Fibroblast of villous mesenchyme (primary cell): ENCODE measurements at regions not wholly inside any gene's neighbourhood (a gene's known extent, or its start where the extent isn't known, plus 50 kb on each side); places are given as distances from the start of the nearest gene placed in this dataset.
"Not testable (repeated sequence)": the region's sequence is repeated elsewhere in the genome, so short reads cannot be mapped to it uniquely, and the experiment has no call there.

Experiments used
- DNase-seq: peaks from one replicate; pipeline ENCODE4 v3.0.0-alpha.2; 2010; ENCODE audit warnings: low read depth
- H3K4me3 ChIP-seq: 2 replicates; pipeline ENCODE4 v1.5.1; 2011; ENCODE audit warnings: low read depth, mild to moderate bottlenecking, low read length
- TF ChIP-seq, protein P1 (sequence below): IDR thresholded peaks from 2 replicates; pipeline ENCODE4 v1.5.1; 2012; ENCODE audit warnings: low read depth, mild to moderate bottlenecking, low read length; ENCODE audit not compliant: insufficient read depth

DNA sequence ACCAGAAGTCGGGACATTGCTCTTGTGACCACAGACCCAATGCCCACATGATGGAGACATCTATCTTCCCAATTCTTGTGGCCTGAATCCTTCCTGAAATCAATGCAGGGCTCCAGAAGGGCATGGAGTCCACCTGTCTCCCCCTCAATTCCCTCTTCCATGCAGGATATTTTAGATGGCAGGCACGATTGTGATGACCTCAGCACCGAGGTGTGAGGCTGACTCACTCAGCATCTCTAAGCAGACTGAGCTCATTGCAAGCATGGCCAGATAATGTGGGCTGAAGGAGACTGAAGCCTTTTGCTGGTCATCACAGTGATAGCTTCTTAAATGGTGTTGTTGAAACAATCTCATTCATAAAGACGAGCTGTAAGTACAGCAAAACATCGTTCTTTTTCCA, 374.9 kb upstream of the PODXL start:
- TF ChIP-seq, protein P1, sequence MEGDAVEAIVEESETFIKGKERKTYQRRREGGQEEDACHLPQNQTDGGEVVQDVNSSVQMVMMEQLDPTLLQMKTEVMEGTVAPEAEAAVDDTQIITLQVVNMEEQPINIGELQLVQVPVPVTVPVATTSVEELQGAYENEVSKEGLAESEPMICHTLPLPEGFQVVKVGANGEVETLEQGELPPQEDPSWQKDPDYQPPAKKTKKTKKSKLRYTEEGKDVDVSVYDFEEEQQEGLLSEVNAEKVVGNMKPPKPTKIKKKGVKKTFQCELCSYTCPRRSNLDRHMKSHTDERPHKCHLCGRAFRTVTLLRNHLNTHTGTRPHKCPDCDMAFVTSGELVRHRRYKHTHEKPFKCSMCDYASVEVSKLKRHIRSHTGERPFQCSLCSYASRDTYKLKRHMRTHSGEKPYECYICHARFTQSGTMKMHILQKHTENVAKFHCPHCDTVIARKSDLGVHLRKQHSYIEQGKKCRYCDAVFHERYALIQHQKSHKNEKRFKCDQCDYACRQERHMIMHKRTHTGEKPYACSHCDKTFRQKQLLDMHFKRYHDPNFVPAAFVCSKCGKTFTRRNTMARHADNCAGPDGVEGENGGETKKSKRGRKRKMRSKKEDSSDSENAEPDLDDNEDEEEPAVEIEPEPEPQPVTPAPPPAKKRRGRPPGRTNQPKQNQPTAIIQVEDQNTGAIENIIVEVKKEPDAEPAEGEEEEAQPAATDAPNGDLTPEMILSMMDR, result no peak
- no peak for DNase-seq
- no peak overlapping the region for H3K4me3 ChIP-seq

DNA sequence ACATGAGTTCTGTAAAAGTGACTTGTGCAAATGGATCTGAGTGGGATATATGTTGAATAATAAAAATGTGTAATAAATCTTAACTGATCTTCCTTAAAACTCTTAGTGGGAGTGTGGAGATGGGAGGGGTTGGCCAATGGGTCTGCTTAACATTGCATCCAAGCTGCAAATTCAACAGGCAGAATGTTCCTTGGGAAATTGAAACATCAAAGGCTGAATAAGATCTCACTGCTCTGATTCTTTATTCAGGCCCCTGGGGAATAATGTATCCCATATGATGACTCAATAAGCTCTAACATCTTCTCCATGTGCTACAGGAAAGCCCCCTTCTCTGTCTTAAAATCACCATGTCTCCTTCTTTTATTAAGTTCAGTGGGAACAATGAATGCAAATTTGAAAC, 373.2 kb upstream of the PODXL start:
- H3K4me3 ChIP-seq, result no peak overlapping the region
- TF ChIP-seq, protein P1, result no peak
- no peak for DNase-seq

DNA sequence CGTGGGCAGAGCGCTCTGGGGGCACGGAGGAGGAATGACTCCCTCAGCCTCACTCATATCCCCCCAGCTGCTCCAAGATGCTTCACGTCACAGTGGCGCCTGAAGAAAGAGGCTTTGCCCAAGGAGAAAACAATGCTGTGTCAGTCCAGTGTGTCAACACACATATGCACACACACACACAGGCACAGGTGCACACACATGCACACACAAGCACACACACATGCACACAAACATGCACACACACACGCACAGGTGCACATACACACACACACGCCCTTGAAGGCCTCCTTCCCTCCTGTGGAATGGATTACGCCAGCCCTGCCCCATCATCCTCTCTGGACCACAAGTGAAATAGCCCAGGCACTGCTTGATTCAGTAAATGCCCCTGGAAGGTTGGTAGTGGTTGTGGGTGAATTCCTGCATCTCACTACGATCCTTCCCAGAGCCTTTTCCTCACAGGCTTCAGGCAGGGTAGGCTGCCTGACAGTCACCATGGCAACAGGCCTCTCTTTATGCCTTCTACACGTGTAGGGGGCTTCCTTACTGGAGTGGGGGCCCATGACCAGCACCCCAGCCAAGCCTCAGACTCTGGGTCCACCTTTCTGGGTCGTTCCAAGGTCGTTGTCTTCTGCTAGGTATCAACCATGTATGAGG, 371.5 kb upstream of the PODXL start:
- no peak overlapping the region for H3K4me3 ChIP-seq
- TF ChIP-seq, protein P1, result no peak
- DNase-seq, result no peak

DNA sequence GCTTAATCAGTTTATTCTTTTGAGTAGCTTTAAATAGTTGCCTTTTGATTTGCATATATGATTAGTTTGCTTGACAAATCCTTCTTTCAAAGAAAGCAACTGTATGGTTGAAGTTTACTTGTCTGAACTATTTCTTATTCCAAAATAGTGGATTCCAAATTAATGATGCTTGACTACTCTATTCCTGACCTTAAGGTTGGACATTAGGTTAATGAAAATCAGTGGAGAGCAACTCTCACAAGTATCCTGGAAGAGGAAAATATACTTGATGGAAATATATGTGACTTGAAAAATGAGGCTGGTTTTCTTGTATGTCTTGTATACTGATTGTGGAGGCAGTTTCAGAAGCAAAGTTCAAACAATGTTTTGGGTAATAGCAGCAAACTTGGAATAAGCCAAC, 369.2 kb upstream of the PODXL start:
- DNase-seq, result no peak
- H3K4me3 ChIP-seq, result no peak overlapping the region
- TF ChIP-seq, protein P1, result no peak

DNA sequence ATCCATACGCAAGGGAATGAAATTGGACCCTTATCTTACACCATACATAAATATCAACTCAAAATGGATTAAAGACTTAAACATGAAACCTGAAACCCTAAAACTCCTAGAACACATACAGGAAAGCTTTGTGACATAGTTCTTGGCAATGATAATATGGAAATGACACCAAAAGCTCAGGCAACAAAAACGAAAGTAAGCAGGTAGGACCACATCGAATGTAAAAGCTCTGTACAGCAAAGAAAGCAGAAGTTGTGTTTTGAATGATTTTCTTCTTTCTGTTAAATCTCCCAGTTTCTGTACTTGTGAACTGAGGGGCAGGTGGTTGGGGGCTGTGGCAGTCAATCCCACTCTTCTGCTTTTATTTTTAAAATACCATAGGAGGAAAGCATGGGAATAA, 368.4 kb upstream of the PODXL start:
- no peak for DNase-seq
- TF ChIP-seq, protein P1, result no peak
- H3K4me3 ChIP-seq, result no peak overlapping the region

DNA sequence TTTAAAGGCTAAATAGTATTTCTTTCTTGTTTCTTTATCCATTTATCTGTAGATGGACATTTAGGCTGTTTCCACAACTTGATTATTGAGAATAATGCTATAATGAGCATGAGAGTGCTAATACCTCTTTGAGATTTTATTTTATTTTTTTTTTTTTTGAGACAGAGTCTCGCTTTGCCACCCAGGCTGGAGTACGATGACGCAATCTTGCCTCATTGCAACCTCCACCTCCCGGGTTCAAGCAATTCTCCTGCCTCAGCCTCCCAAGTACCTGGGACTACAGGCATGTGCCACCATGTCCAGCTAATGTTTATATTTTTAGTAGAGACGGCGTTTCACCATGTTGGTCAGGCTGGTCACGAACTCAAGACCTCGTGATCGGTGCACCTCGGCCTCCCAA, 366.5 kb upstream of the PODXL start:
- not testable (repeated sequence) for H3K4me3 ChIP-seq, DNase-seq

DNA sequence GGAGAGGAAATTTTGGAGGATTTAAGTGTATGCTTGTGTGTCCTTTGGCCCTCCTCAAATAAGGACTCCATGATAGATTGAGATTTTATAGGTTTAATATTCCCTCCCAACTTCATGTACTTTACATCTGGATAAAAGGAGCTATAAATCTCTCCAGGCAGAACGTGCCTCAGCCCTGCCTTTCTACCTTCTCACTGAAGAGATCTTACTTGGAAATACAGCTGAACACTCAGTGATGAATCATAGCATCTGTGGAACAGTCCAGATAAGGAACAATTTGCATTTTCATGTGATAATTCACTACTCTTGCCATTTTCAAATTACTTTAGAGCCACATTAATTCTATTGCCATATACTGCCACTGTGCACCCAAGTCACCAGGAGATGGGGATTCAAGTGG, 364.6 kb upstream of the PODXL start:
- TF ChIP-seq, protein P1, result no peak
- no peak overlapping the region for H3K4me3 ChIP-seq
- no peak for DNase-seq
